GM23338 (cell line): ENCODE measurements at regions not wholly inside any gene's neighbourhood (a gene's known extent, or its start where the extent isn't known, plus 50 kb on each side); places are given as distances from the start of the nearest gene placed in this dataset.

Experiments
- CTCF ChIP-seq, 2 experiments: fragments of 200-600 bp in 1 of 2; sonication (generic) in 1 of 2; conservative IDR thresholded peaks; 2 replicates each; pipeline versions ENCODE4 v1.5.1 to v1.6.1; 2016 to 2017; ENCODE audit warnings: antibody characterized with exemption in 2 of 2, low read depth in 2 of 2, mild to moderate bottlenecking in 2 of 2, moderate library complexity in 1 of 2
- EZH2 ChIP-seq: fragments of 200-600 bp; sonication (generic); IDR thresholded peaks from one replicate; pipeline ENCODE4 v1.8.0; 2017; ENCODE audit warnings: antibody characterized with exemption, mild to moderate bottlenecking, low read depth; ENCODE audit not compliant: unreplicated experiment
- EZH2phosphoT487 ChIP-seq: fragments of 200-600 bp; sonication (generic); IDR thresholded peaks from one replicate; pipeline ENCODE4 v1.8.1; 2018; ENCODE audit warnings: antibody characterized with exemption; ENCODE audit not compliant: unreplicated experiment
- JUNB ChIP-seq: IDR thresholded peaks from one replicate; pipeline ENCODE4 v1.6.1; 2016; ENCODE audit warnings: antibody characterized with exemption; ENCODE audit not compliant: unreplicated experiment
- NANOG ChIP-seq: IDR thresholded peaks from 2 replicates; pipeline ENCODE4 v1.6.1; 2016; ENCODE audit warnings: antibody characterized with exemption, borderline replicate concordance
- REST ChIP-seq: IDR thresholded peaks from one replicate; pipeline ENCODE4 v1.6.1; 2018; ENCODE audit warnings: antibody characterized with exemption; ENCODE audit not compliant: unreplicated experiment
- TF ChIP-seq, protein P1 (sequence below): IDR thresholded peaks from 2 replicates; pipeline ENCODE4 v1.6.1; 2016; ENCODE audit warnings: antibody characterized with exemption

DNA sequence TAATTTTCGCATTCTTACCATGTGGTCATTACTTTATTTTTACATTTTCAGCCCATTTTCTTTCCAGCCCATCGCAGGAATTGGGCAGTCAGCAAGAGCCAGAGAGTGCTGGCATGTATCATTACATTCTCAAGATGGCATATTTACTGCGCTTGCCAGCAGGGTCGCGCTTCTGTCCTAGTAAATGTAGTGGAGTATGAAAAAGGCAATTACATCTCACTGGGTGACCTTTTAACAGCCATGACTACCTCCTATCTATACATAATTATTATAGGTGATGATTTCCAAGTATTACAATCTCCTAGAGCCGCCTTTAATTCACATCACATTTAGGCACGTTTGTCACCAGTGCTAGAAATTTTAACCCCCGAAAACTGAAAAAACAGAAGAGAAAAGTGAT is 433.7 kb upstream of the MGMT start:
- TF ChIP-seq CTCF (conservative IDR thresholded peaks at IDR 0.05; ENCODE audit: low read depth in 2 of 2), result no peak
- TF ChIP-seq, protein P1, sequence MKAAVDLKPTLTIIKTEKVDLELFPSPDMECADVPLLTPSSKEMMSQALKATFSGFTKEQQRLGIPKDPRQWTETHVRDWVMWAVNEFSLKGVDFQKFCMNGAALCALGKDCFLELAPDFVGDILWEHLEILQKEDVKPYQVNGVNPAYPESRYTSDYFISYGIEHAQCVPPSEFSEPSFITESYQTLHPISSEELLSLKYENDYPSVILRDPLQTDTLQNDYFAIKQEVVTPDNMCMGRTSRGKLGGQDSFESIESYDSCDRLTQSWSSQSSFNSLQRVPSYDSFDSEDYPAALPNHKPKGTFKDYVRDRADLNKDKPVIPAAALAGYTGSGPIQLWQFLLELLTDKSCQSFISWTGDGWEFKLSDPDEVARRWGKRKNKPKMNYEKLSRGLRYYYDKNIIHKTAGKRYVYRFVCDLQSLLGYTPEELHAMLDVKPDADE, result no peak
- no peak for TF ChIP-seq EZH2
- no peak for TF ChIP-seq JUNB
- TF ChIP-seq NANOG, result no peak
- TF ChIP-seq EZH2phosphoT487, result no peak
- no peak for TF ChIP-seq REST
